Liver (tissue), 7 donors: ENCODE measurements at regions not wholly inside any gene's neighbourhood (a gene's known extent, or its start where the extent isn't known, plus 50 kb on each side); places are given as distances from the start of the nearest gene placed in this dataset.

Experiments
- DNase-seq: peaks from one replicate; pipeline ENCODE4 v3.0.0-alpha.2; 2017; ENCODE audit warnings: low spot score
- H3K27ac ChIP-seq, 2 donors: one replicate each; pipeline ENCODE4 v1.7.0; 2013; ENCODE audit warnings: inconsistent platforms in 2 of 2, low read length in 2 of 2, control low read depth in 1 of 2, low read depth in 1 of 2, mild to moderate bottlenecking in 1 of 2
- H3K27me3 ChIP-seq, 4 donors: one replicate each; pipeline versions ENCODE4 v1.6.1 to v1.7.0; 2013; ENCODE audit warnings: low read length in 3 of 4, inconsistent platforms in 1 of 4, mild to moderate bottlenecking in 1 of 4, moderate library complexity in 1 of 4; ENCODE audit not compliant: control insufficient read depth in 4 of 4, insufficient read depth in 4 of 4
- H3K36me3 ChIP-seq, 4 donors: one replicate each; pipeline versions ENCODE4 v1.6.1 to v1.7.0; 2013; ENCODE audit warnings: low read length in 3 of 4, mild to moderate bottlenecking in 3 of 4, low read depth in 1 of 4, moderate library complexity in 1 of 4; ENCODE audit not compliant: control insufficient read depth in 4 of 4, insufficient read depth in 3 of 4
- H3K4me1 ChIP-seq, 4 donors: one replicate each; pipeline versions ENCODE4 v1.6.1 to v1.7.0; 2013; ENCODE audit warnings: low read length in 3 of 4, mild to moderate bottlenecking in 3 of 4, moderate library complexity in 1 of 4; ENCODE audit not compliant: control insufficient read depth in 4 of 4, insufficient read depth in 4 of 4
- H3K4me3 ChIP-seq, 3 donors: one replicate each; pipeline versions ENCODE4 v1.6.1 to v1.7.0; 2013; ENCODE audit warnings: low read length in 3 of 3, control low read depth in 1 of 3, low read depth in 1 of 3, mild to moderate bottlenecking in 1 of 3
- H3K9ac ChIP-seq, 2 donors: one replicate each; pipeline ENCODE4 v1.7.0; 2013; ENCODE audit warnings: low read length in 2 of 2, mild to moderate bottlenecking in 2 of 2, moderate library complexity in 2 of 2, control low read depth in 1 of 2, low read depth in 1 of 2
- H3K9me3 ChIP-seq, 4 donors: one replicate each; pipeline versions ENCODE4 v1.6.1 to v1.7.0; 2013; ENCODE audit warnings: low read length in 3 of 4; ENCODE audit not compliant: control insufficient read depth in 4 of 4
- ATF3 ChIP-seq: IDR thresholded peaks from 2 replicates; pipeline ENCODE4 v1.6.1; 2016; ENCODE audit warnings: antibody characterized with exemption
- FOXA1 ChIP-seq: IDR thresholded peaks from 2 replicates; pipeline ENCODE4 v1.6.1; 2016; ENCODE audit warnings: antibody characterized with exemption
- FOXA2 ChIP-seq: IDR thresholded peaks from 2 replicates; pipeline ENCODE4 v1.6.1; 2016; ENCODE audit warnings: antibody characterized with exemption
- GABPA ChIP-seq, 2 donors: IDR thresholded peaks in 1 of 2; conservative IDR thresholded peaks in 1 of 2; 2 replicates each; pipeline ENCODE4 v1.6.1; 2016; ENCODE audit warnings: antibody characterized with exemption in 2 of 2, mild to moderate bottlenecking in 1 of 2, moderate library complexity in 1 of 2
- HNF4A ChIP-seq, 2 donors: conservative IDR thresholded peaks; 2 replicates each; pipeline ENCODE4 v1.6.1; 2016; ENCODE audit warnings: antibody characterized with exemption in 2 of 2, mild to moderate bottlenecking in 2 of 2
- HNF4G ChIP-seq: IDR thresholded peaks from 2 replicates; pipeline ENCODE4 v1.6.1; 2016; ENCODE audit warnings: antibody characterized with exemption
- JUND ChIP-seq, 2 donors: IDR thresholded peaks; 2 replicates each; pipeline ENCODE4 v1.6.1; 2016; ENCODE audit warnings: antibody characterized with exemption in 2 of 2
- MAX ChIP-seq: IDR thresholded peaks from 2 replicates; pipeline ENCODE4 v1.6.1; 2016; ENCODE audit warnings: antibody characterized with exemption
- NR2F2 ChIP-seq: IDR thresholded peaks from 2 replicates; pipeline ENCODE4 v1.6.1; 2016; ENCODE audit warnings: antibody characterized with exemption
- RAD21 ChIP-seq, 2 donors: IDR thresholded peaks; 2 replicates each; pipeline ENCODE4 v1.6.1; 2016; ENCODE audit warnings: antibody characterized with exemption in 2 of 2, mild to moderate bottlenecking in 2 of 2
- REST ChIP-seq: IDR thresholded peaks from 2 replicates; pipeline ENCODE4 v1.6.1; 2016; ENCODE audit warnings: antibody characterized with exemption, mild to moderate bottlenecking
- RXRA ChIP-seq, 2 donors: IDR thresholded peaks; 2 replicates each; pipeline ENCODE4 v1.6.1; 2017 to 2018; ENCODE audit warnings: antibody characterized with exemption in 2 of 2, mild to moderate bottlenecking in 1 of 2
- SP1 ChIP-seq: IDR thresholded peaks from 2 replicates; pipeline ENCODE4 v1.6.1; 2018; ENCODE audit warnings: antibody characterized with exemption, mild to moderate bottlenecking
- YY1 ChIP-seq: IDR thresholded peaks from 2 replicates; pipeline ENCODE4 v1.6.1; 2016; ENCODE audit warnings: antibody characterized with exemption, mild to moderate bottlenecking
- WGBS: extraction: QIAGEN DNeasy Blood & Tissue Kit; methylation state at CpG from one replicate; pipeline ENCODE4 v1.1.7; 2013; 5-methylcytosine and 5-hydroxymethylcytosine counted together
- donor health status: healthy.
- donor health status: healthy.
- donor health status: healthy.
- donor health status: healthy.

- H3K27me3 ChIP-seq: no peaks in the 10 kb centered on the region
- H3K36me3 ChIP-seq: no peaks in the 10 kb centered on the region
- H3K4me1 ChIP-seq: peaks cover 0 to 6% (median 3%) of the 10 kb centered on the region in 4 donors
- TF ChIP-seq FOXA2: no peak
- no peak for TF ChIP-seq SP1
- no peak for TF ChIP-seq FOXA1
- no peak for TF ChIP-seq HNF4A (conservative IDR thresholded peaks at IDR 0.05)
- TF ChIP-seq GABPA (IDR thresholded peaks at IDR 0.05 in 1 of 2, conservative IDR thresholded peaks at IDR 0.05 in 1 of 2): no peak
- TF ChIP-seq MAX: no peak
- TF ChIP-seq RXRA (IDR thresholded peaks at IDR 0.05): no peak
- no peak for TF ChIP-seq JUND (IDR thresholded peaks at IDR 0.05)
- no peak for TF ChIP-seq RAD21 (IDR thresholded peaks at IDR 0.05)
- no peak overlapping the region for H3K27ac ChIP-seq
- H3K4me3 ChIP-seq: no peak overlapping the region
- no peak overlapping the region for H3K9ac ChIP-seq
- H3K9me3 ChIP-seq: no peaks in the 10 kb centered on the region
- no peak for DNase-seq
These were observed 136.1 kb upstream of the RIOK3 start for GRCh38 chr18:23316988-23317387.

GRCh38 chr18:23317975-23318675, 135.0 kb upstream of the RIOK3 start:
- Histone ChIP-seq H3K4me1 (peaks cover 0 to under 1% (median 0%) of the 10 kb centered on the region in 4 donors), H3K9ac (no peak overlapping the region), H3K36me3 (no peaks in the 10 kb centered on the region), H3K27me3 (no peaks in the 10 kb centered on the region), H3K4me3 (no peak overlapping the region), H3K9me3 (no peaks in the 10 kb centered on the region), H3K27ac (no peak overlapping the region)
- DNase-seq: no peak
- 93% methylated on average over 5 of the region's 5 CpGs for WGBS
- TF ChIP-seq HNF4A (conservative IDR thresholded peaks at IDR 0.05) (no peak), REST (no peak), HNF4G (no peak), SP1 (no peak)

GRCh38 chr18:23320709-23321236, 132.3 kb upstream of the RIOK3 start:
- TF ChIP-seq NR2F2 (no peak), FOXA2 (no peak), RAD21 (IDR thresholded peaks at IDR 0.05) (no peak), YY1 (no peak), SP1 (no peak), HNF4G (no peak), REST (no peak), GABPA (IDR thresholded peaks at IDR 0.05 in 1 of 2, conservative IDR thresholded peaks at IDR 0.05 in 1 of 2) (no peak), JUND (IDR thresholded peaks at IDR 0.05) (no peak), ATF3 (no peak), RXRA (IDR thresholded peaks at IDR 0.05) (no peak)
- no peaks in the 10 kb centered on the region for H3K27me3 ChIP-seq
- no peaks in the 10 kb centered on the region for H3K9me3 ChIP-seq
- H3K27ac ChIP-seq: no peak overlapping the region
- WGBS: 88% methylated on average over 1 of the region's 1 CpG
- H3K4me1 ChIP-seq: no peaks in the 10 kb centered on the region
- H3K36me3 ChIP-seq: peaks cover 0 to under 1% (median 0%) of the 10 kb centered on the region in 4 donors
- DNase-seq: no peak
- no peak overlapping the region for H3K4me3 ChIP-seq
- H3K9ac ChIP-seq: no peak overlapping the region
